H7 (cell line): ENCODE measurements at regions not wholly inside any gene's neighbourhood (a gene's known extent, or its start where the extent isn't known, plus 50 kb on each side); places are given as distances from the start of the nearest gene placed in this dataset.

Source experiments
- DNase-seq: peaks from one replicate; pipeline ENCODE4 v3.0.0; 2012
- H3K27me3 ChIP-seq: 2 replicates; pipeline ENCODE4 v1.6.0; 2011; ENCODE audit warnings: mild to moderate bottlenecking, low read length; ENCODE audit not compliant: control insufficient read depth, insufficient read depth
- H3K36me3 ChIP-seq: replicated peaks from 2 replicates; pipeline ENCODE4 v1.5.1; 2011; ENCODE audit warnings: low read length; ENCODE audit not compliant: control insufficient read depth, insufficient read depth
- H3K4me3 ChIP-seq: 2 replicates; pipeline ENCODE4 v1.5.1; 2011; ENCODE audit warnings: low read depth, mild to moderate bottlenecking, control low read depth, low read length, moderate library complexity; ENCODE audit not compliant: insufficient read depth

- no peak overlapping the region for H3K4me3 ChIP-seq
- DNase-seq, result no peak
- no peaks in the 10 kb centered on the region for H3K27me3 ChIP-seq
- H3K36me3 ChIP-seq, result no peaks in the 10 kb centered on the region
These were observed 87.6 kb upstream of the SLC7A1 start for GRCh38 chr13:29683041-29683440.

DNA sequence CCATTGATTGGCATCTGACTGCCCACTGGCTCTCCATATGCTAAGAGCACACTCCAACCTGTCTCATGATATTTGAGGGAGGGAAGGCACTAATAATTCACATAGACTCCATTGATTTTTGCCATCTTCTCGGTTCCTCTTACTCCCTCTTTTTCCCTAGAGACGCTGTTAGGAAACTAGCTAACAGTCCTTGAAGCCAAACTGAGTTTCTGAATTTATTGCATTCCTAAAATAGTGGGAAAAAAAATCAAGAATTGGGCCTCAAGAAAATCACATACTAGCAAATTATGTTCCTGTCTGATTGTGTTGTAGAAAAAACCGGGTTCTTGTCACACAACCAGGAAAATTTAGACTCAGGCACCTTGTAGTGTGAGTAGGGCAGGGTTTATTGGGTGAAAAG, 86.4 kb upstream of the SLC7A1 start:
- Histone ChIP-seq H3K27me3 (no peaks in the 10 kb centered on the region), H3K36me3 (no peaks in the 10 kb centered on the region), H3K4me3 (no peak overlapping the region)
- DNase-seq, result no peak

- DNase-seq, result no peak
- Histone ChIP-seq H3K36me3 (no peaks in the 10 kb centered on the region), H3K4me3 (no peak overlapping the region), H3K27me3 (no peaks in the 10 kb centered on the region)
These were observed 84.0 kb upstream of the SLC7A1 start for GRCh38 chr13:29679396-29680053.

- Histone ChIP-seq H3K36me3 (no peaks in the 10 kb centered on the region), H3K4me3 (no peak overlapping the region), H3K27me3 (no peaks in the 10 kb centered on the region)
- no peak for DNase-seq
These were observed 82.1 kb upstream of the SLC7A1 start for GRCh38 chr13:29677627-29678026.

DNA sequence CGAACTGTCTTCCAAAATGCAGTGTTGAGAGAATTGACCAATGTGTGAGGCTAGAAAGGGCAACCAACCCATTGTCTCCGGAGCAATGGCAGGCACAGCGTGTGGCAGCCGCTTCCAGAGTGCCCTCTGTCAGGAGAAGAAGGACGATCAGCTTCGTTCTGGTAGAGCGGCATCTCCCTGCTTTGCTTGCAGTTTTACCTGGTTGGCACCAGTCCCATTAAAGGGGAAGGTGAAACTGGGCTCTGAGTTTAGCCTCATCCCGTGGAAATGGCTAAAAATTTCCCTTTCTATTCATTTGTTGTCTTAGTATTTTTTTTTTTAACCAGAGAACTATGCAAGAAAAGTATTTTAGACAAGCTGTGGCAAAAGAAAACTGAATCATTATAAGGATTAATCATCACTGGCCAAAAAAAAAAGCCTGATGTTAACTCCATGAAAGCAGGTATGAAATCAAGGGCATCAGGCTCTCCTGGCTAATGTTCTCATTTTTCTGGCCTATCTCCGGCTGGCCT, 81.5 kb upstream of the SLC7A1 start:
- no peak overlapping the region for H3K4me3 ChIP-seq
- H3K27me3 ChIP-seq, result no peaks in the 10 kb centered on the region
- no peak for DNase-seq
- H3K36me3 ChIP-seq, result no peaks in the 10 kb centered on the region

DNA sequence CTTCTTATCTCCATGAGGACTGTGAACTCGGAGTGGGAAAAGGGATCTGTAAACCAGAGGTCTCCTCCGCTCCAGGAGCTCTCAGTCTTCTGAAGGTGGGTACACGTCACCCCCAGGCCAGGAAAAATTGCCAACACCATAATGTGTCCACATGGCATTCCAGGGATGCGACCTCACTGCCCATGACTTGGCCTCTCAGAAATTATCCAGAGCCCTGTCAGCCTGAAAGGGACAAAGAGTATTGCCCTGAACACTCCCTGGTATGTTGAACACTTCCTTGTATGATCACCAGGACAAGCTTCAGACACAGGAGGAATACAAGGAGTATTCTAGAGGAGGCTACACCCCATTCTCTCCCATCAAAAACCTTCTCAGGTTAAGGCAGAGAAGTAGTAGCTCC, 81.0 kb upstream of the SLC7A1 start:
- H3K27me3 ChIP-seq, result no peaks in the 10 kb centered on the region
- DNase-seq, result no peak

GRCh38 chr13:29674532-29674931, 79.0 kb upstream of the SLC7A1 start:
- no peaks in the 10 kb centered on the region for H3K36me3 ChIP-seq

More for the DNA sequence above, 81.0 kb upstream of the SLC7A1 start:
- H3K4me3 ChIP-seq, result no peak overlapping the region
- H3K36me3 ChIP-seq, result no peaks in the 10 kb centered on the region

GRCh38 chr13:29664591-29664990, 69.1 kb upstream of the SLC7A1 start:
- Histone ChIP-seq H3K36me3 (no peaks in the 10 kb centered on the region), H3K4me3 (no peak overlapping the region), H3K27me3 (no peaks in the 10 kb centered on the region)
- no peak for DNase-seq

More at GRCh38 chr13:29674532-29674931, 79.0 kb upstream of the SLC7A1 start:
- no peak for DNase-seq
- H3K27me3 ChIP-seq, result no peaks in the 10 kb centered on the region
- H3K4me3 ChIP-seq, result no peak overlapping the region

GRCh38 chr13:29654843-29655547, 59.5 kb upstream of the SLC7A1 start:
- no peaks in the 10 kb centered on the region for H3K36me3 ChIP-seq
- H3K27me3 ChIP-seq, result no peaks in the 10 kb centered on the region
- no peak overlapping the region for H3K4me3 ChIP-seq
- DNase-seq, result no peak

GRCh38 chr13:29654384-29654783, 58.9 kb upstream of the SLC7A1 start:
- no peak for DNase-seq
- Histone ChIP-seq H3K4me3 (no peak overlapping the region), H3K36me3 (no peaks in the 10 kb centered on the region), H3K27me3 (no peaks in the 10 kb centered on the region)

DNA sequence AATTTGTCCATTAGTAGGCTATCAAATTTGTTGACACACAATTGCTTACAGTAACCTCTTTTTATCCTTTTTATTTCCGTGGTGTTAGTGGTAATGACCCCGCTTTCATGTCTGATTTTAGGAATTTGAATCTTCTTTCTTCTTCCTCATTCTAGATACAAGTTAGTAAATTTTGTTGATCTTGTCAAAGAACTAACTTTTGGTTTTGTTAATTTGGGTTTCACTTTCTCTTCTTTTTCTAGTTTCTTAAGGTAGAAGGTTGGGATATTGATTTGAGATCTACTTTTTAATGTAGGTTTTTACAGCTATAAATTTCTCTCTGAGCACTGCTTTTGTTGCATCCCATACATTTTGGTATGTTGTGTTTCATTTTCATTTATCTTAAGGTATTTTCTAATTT, 53.3 kb upstream of the SLC7A1 start:
- H3K36me3 ChIP-seq, result no peaks in the 10 kb centered on the region
- DNase-seq, result no peak
- H3K27me3 ChIP-seq, result no peaks in the 10 kb centered on the region
- H3K4me3 ChIP-seq, result no peak overlapping the region
